HCT116 (cell line): ENCODE measurements at regions not wholly inside any gene's neighbourhood (a gene's known extent, or its start where the extent isn't known, plus 50 kb on each side); places are given as distances from the start of the nearest gene placed in this dataset.

Experiments used
- ATAC-seq: fragments of 200-7000 bp; cut with Tn5 transposase; 2 replicates; pipeline ENCODE4 v1.9.1; 2020; ENCODE audit warnings: mild to moderate bottlenecking, moderate library complexity
- BruUV-seq: library from RNA; stranded (reverse); fragments of 400-500 nt; replicated peaks from 2 replicates; lab custom pipeline; 2021; lab: Mats Ljungman, UMichigan
- CTCF ChIA-PET: fragments of 300-600 bp; sonication (Branson Sonifier 250); formaldehyde crosslinking; loops from one replicate; lab custom pipeline; 2021; ENCODE audit warnings: antibody characterized with exemption; lab: Charles Lee
- POLR2A ChIA-PET: fragments of 300-600, 350-600 bp; sonication (Branson Sonifier 250); formaldehyde crosslinking; loops from one replicate; lab custom pipeline; 2021; ENCODE audit warnings: antibody characterized with exemption; lab: Charles Lee
- RAD21 ChIA-PET, 2 experiments: fragments of 300-600 bp; sonication (Branson Sonifier 250); formaldehyde crosslinking; loops; one replicate each; lab custom pipeline; 2023; ENCODE audit warnings: low total read pairs in 2 of 2; ENCODE audit not compliant: uncharacterized antibody in 2 of 2, unreplicated experiment in 2 of 2, low non-redundant PET in 1 of 2; lab: Charles Lee
- DNase-seq: peaks from one replicate; pipeline ENCODE4 v3.0.0-alpha.2; 2010; ENCODE audit warnings: low read depth, low spot score
- H2AFZ ChIP-seq: fragments of 200-600 bp; shearing (Covaris generic), sonication (generic); 2 replicates; pipeline ENCODE4 v1.6.1; 2017; ENCODE audit warnings: low read depth, mixed run types, mixed read lengths, antibody characterized with exemption, low read length; ENCODE audit not compliant: poor library complexity, severe bottlenecking
- H3K27ac ChIP-seq: 2 replicates; pipeline ENCODE4 v1.5.1; 2012; ENCODE audit warnings: low read depth, low read length
- H3K27me3 ChIP-seq: fragments of 200-600 bp; sonication (generic); 2 replicates; pipeline ENCODE4 v1.6.1; 2016; ENCODE audit warnings: mixed run types, low read length, mixed read lengths; ENCODE audit not compliant: insufficient read depth
- H3K36me3 ChIP-seq, 2 experiments: fragments of 200-500 bp in 1 of 2; fragments of 200-600 bp in 1 of 2; sonication (Bioruptor generic) in 1 of 2; sonication (generic) in 1 of 2; 2 replicates each; pipeline versions ENCODE4 v1.5.1 to v1.6.1; 2014 to 2016; ENCODE audit warnings: low read length in 2 of 2, inconsistent platforms in 1 of 2, mixed read lengths in 1 of 2, mixed run types in 1 of 2; ENCODE audit not compliant: insufficient read depth in 2 of 2, control insufficient read depth in 1 of 2
- H3K4me1 ChIP-seq, 2 experiments: fragments of 200-600 bp in 1 of 2; sonication (generic) in 1 of 2; 2 replicates each; pipeline versions ENCODE4 v1.5.1 to v1.6.1; 2012 to 2017; ENCODE audit warnings: low read length in 2 of 2, inconsistent platforms in 1 of 2, mild to moderate bottlenecking in 1 of 2, mixed read lengths in 1 of 2, mixed run types in 1 of 2, moderate library complexity in 1 of 2; ENCODE audit not compliant: insufficient read depth in 2 of 2, control insufficient read depth in 1 of 2
- H3K4me2 ChIP-seq: fragments of 200-600 bp; sonication (generic); 2 replicates; pipeline ENCODE4 v1.6.1; 2017; ENCODE audit warnings: mixed run types, low read length, mixed read lengths
- H3K4me3 ChIP-seq, 2 experiments: fragments of 200-600 bp in 1 of 2; sonication (generic) in 1 of 2; replicated peaks in 1 of 2; 2 replicates each; pipeline ENCODE4 v1.5.1; 2011 to 2016; ENCODE audit warnings: low read length in 2 of 2, control low read depth in 1 of 2, low read depth in 1 of 2, mild to moderate bottlenecking in 1 of 2, mixed read lengths in 1 of 2, mixed run types in 1 of 2
- H3K79me2 ChIP-seq: fragments of 200-600 bp; sonication (generic); 2 replicates; pipeline ENCODE4 v1.6.1; 2017; ENCODE audit warnings: mild to moderate bottlenecking, mixed run types, low read length, moderate library complexity, mixed read lengths; ENCODE audit not compliant: insufficient read depth
- H3K9ac ChIP-seq: fragments of 200-600 bp; sonication (generic); 2 replicates; pipeline ENCODE4 v1.6.1; 2016; ENCODE audit warnings: low read length, mixed read lengths
- H3K9me2 ChIP-seq: fragments of 200-600 bp; sonication (generic), shearing (Covaris generic); 2 replicates; pipeline ENCODE4 v1.6.1; 2017; ENCODE audit warnings: mixed run types, mild to moderate bottlenecking, moderate library complexity; ENCODE audit not compliant: insufficient read depth
- H3K9me3 ChIP-seq, 2 experiments: fragments of 200-500 bp in 1 of 2; fragments of 200-600 bp in 1 of 2; sonication (Bioruptor generic) in 1 of 2; sonication (generic) in 1 of 2; 2 replicates each; pipeline ENCODE4 v1.6.1; 2014 to 2017; ENCODE audit warnings: low read length in 2 of 2, mixed read lengths in 2 of 2, inconsistent platforms in 1 of 2, low read depth in 1 of 2, mild to moderate bottlenecking in 1 of 2, mixed run types in 1 of 2, moderate library complexity in 1 of 2; ENCODE audit not compliant: control insufficient read depth in 1 of 2, insufficient read depth in 1 of 2
- H4K20me1 ChIP-seq: fragments of 200-600 bp; sonication (generic), shearing (Covaris generic); 2 replicates; pipeline ENCODE4 v1.6.1; 2017; ENCODE audit warnings: mixed run types, mild to moderate bottlenecking, moderate library complexity; ENCODE audit not compliant: insufficient read depth
- ATF3 ChIP-seq: IDR thresholded peaks from 2 replicates; pipeline ENCODE4 v1.6.1; 2012
- CBX3 ChIP-seq: IDR thresholded peaks from 2 replicates; pipeline ENCODE4 v1.6.1; 2012; ENCODE audit warnings: low read depth
- ELF1 ChIP-seq: IDR thresholded peaks from 2 replicates; pipeline ENCODE4 v1.6.1; 2012; ENCODE audit warnings: low read depth, borderline replicate concordance
- EZH2 ChIP-seq: fragments of 200-600 bp; sonication (generic); IDR thresholded peaks from 2 replicates; pipeline ENCODE4 v1.6.1; 2017; ENCODE audit warnings: antibody characterized with exemption, mixed run types
- FOSL1 ChIP-seq: IDR thresholded peaks from 2 replicates; pipeline ENCODE4 v1.6.1; 2012; ENCODE audit warnings: low read depth
- MAX ChIP-seq: IDR thresholded peaks from 2 replicates; pipeline ENCODE4 v1.6.1; 2012
- POLR2A ChIP-seq: IDR thresholded peaks from 2 replicates; pipeline ENCODE4 v1.7.0; 2011; ENCODE audit warnings: borderline replicate concordance; ENCODE audit not compliant: insufficient read depth, insufficient read length; ENCODE audit errors: extremely low read depth
- POLR2AphosphoS5 ChIP-seq: IDR thresholded peaks from 2 replicates; pipeline ENCODE4 v1.6.1; 2011; ENCODE audit warnings: mild to moderate bottlenecking, low read depth, low read length, moderate library complexity
- RAD21 ChIP-seq: IDR thresholded peaks from 2 replicates; pipeline ENCODE4 v1.6.1; 2012; ENCODE audit warnings: low read depth, mild to moderate bottlenecking
- REST ChIP-seq: IDR thresholded peaks from 2 replicates; pipeline ENCODE4 v1.6.1; 2012; ENCODE audit warnings: low read depth
- SIN3A ChIP-seq: IDR thresholded peaks from 2 replicates; pipeline ENCODE4 v1.6.1; 2012; ENCODE audit warnings: low read depth
- SP1 ChIP-seq: IDR thresholded peaks from 2 replicates; pipeline ENCODE4 v1.6.1; 2012; ENCODE audit warnings: low read depth
- SRF ChIP-seq: IDR thresholded peaks from 2 replicates; pipeline ENCODE4 v1.6.1; 2012; ENCODE audit warnings: low read depth
- YY1 ChIP-seq: IDR thresholded peaks from 2 replicates; pipeline ENCODE4 v1.6.1; 2011; ENCODE audit warnings: low read length, low read depth, moderate library complexity, mild to moderate bottlenecking; ENCODE audit not compliant: insufficient replicate concordance; ENCODE audit errors: extremely low read depth
- ZBTB33 ChIP-seq: IDR thresholded peaks from 2 replicates; pipeline ENCODE4 v1.6.1; 2011; ENCODE audit warnings: mild to moderate bottlenecking, low read length, moderate library complexity; ENCODE audit not compliant: insufficient replicate concordance; ENCODE audit errors: extremely low read depth
- ZFX ChIP-seq: fragments of 450-650 bp; IDR thresholded peaks from 2 replicates; pipeline ENCODE4 v1.6.1; 2017
- ZNF274 ChIP-seq: fragments of 200-500 bp; sonication (Bioruptor generic); IDR thresholded peaks from 2 replicates; pipeline ENCODE4 v1.6.1; 2014; ENCODE audit warnings: mild to moderate bottlenecking, low read depth, low read length, inconsistent platforms
- intact Hi-C: fragments of 100-400 bp; cut with micrococcal nuclease; formaldehyde crosslinking; loops from 2 replicates; pipeline ENCODE4 v1.10.0; 2022

- TF ChIP-seq REST: no peak
- TF ChIP-seq RAD21: no peak
- TF ChIP-seq ZFX: no peak
- no peak for TF ChIP-seq CBX3
- TF ChIP-seq SRF: no peak
Measured at GRCh38 chr1:79089946-79090345, 83.4 kb upstream of the ADGRL4 start (continued).

- POLR2A ChIA-PET: no interaction called here
- no peaks in the 10 kb centered on the region; the same call in 1 of the 2 replicates for H4K20me1 ChIP-seq
- no TSS peak for BruUV-seq
- no peak overlapping the region for H3K4me3 ChIP-seq
- H3K36me3 ChIP-seq: no peaks in the 10 kb centered on the region
- H3K27ac ChIP-seq: no peak overlapping the region
- DNase-seq: no peak
- H3K4me2 ChIP-seq: no peak overlapping the region
- no peaks in the 10 kb centered on the region for H3K27me3 ChIP-seq
- CTCF ChIA-PET: no interaction called here
- H3K9ac ChIP-seq: no peak overlapping the region
- H3K79me2 ChIP-seq: no peaks in the 10 kb centered on the region
- no peaks in the 10 kb centered on the region for H3K9me2 ChIP-seq
- intact Hi-C loops: no loop called here
- H3K4me1 ChIP-seq: peaks cover 3 to 6% of the 10 kb centered on the region in 2 experiments; a peak in 3 of 4 replicates
- TF ChIP-seq ELF1 (no peak), SP1 (no peak), POLR2AphosphoS5 (no peak), RAD21 (no peak), YY1 (no peak), SRF (no peak), FOSL1 (no peak), EZH2 (no peak), SIN3A (no peak), ZNF274 (no peak), MAX (no peak), ATF3 (no peak), ZFX (no peak), CBX3 (no peak), POLR2A (no peak), REST (no peak), ZBTB33 (no peak)
- TF ChIP-seq, all 23 proteins: peak for 0
- H3K9me3 ChIP-seq: no peaks in the 10 kb centered on the region
- no peak overlapping the region for H2AFZ ChIP-seq
- RAD21 ChIA-PET: no interaction called here
- no peak for ATAC-seq
Measured at GRCh38 chr1:79082233-79082632, 75.7 kb upstream of the ADGRL4 start.
